HFF-Myc (cell line): ENCODE measurements at regions not wholly inside any gene's neighbourhood (a gene's known extent, or its start where the extent isn't known, plus 50 kb on each side); places are given as distances from the start of the nearest gene placed in this dataset.
"Not testable (repeated sequence)": the region's sequence is repeated elsewhere in the genome, so short reads cannot be mapped to it uniquely, and the experiment has no call there.

Experiments used
- DNase-seq: peaks from one replicate; pipeline ENCODE4 v3.0.0-alpha.2; 2011; ENCODE audit warnings: low read depth; ENCODE audit errors: extremely low read depth
- H3K4me3 ChIP-seq: replicated peaks from 2 replicates; pipeline ENCODE4 v1.5.1; 2011; ENCODE audit warnings: low read depth, mild to moderate bottlenecking, control low read depth, low read length
- TF ChIP-seq, protein P1 (sequence below): IDR thresholded peaks from 2 replicates; pipeline ENCODE4 v1.5.1; 2012; ENCODE audit warnings: mild to moderate bottlenecking, low read depth, low read length, control low read depth; ENCODE audit errors: missing control alignments

DNA sequence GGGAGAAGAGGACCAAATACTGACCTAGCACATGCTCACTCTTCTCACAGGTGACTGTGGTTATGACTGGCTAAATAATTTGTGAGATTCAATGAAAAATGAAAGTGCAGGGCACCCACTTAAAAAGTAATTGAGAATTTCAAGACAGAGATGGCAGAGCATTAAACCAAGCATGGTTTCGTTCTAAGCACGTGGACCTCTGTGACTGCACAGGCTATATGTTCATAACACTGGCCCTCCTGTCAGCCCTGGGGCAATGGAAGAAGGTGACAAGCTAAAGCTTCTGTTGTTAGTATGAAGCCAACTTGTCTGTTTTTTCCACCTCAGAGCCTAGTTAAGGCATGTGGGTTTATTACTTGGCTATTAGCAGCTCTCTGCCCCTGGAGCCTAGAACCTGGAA is 130.9 kb downstream of the FASLG start:
- DNase-seq = no peak
- H3K4me3 ChIP-seq = no peak overlapping the region
- TF ChIP-seq, protein P1, sequence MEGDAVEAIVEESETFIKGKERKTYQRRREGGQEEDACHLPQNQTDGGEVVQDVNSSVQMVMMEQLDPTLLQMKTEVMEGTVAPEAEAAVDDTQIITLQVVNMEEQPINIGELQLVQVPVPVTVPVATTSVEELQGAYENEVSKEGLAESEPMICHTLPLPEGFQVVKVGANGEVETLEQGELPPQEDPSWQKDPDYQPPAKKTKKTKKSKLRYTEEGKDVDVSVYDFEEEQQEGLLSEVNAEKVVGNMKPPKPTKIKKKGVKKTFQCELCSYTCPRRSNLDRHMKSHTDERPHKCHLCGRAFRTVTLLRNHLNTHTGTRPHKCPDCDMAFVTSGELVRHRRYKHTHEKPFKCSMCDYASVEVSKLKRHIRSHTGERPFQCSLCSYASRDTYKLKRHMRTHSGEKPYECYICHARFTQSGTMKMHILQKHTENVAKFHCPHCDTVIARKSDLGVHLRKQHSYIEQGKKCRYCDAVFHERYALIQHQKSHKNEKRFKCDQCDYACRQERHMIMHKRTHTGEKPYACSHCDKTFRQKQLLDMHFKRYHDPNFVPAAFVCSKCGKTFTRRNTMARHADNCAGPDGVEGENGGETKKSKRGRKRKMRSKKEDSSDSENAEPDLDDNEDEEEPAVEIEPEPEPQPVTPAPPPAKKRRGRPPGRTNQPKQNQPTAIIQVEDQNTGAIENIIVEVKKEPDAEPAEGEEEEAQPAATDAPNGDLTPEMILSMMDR = no peak

DNA sequence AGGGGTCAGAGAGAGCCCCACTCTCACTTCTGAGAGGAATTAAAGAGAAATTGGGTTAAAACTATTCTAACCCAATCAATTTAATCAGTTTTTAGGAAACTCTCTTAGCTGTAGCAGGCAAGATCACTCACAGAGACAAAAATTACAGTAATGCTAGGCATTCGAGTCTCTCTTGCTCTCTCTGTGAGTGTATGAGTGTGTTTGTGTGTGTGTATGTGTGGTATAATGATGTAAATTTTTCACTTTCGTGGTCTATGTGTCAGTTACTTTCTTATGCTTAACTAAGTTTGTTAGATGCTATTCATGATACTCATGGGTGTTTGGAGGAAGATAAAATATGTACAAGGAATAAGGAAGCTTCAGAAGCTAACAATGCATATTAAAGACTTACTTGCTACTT is 131.3 kb downstream of the FASLG start:
- TF ChIP-seq, protein P1 = no peak
- H3K4me3 ChIP-seq = no peak overlapping the region
- no peak for DNase-seq

DNA sequence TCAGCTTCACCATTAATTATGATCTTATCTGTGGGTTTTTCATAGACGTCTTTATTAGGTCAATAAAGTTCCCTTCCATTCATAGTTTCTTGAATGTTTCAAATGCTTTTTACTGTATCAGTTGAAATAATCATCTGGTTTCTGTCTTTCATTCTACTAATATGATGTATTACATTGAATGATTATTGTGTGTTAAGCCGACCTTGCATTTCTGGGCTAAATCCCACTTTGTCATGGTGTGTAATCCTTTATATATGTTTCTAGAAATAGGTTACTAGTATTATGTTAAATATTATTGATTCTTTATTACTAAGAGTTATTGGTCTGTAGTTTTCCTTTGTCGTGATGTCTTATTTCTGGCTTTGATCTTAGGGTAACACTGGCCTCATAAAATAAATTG is 134.9 kb downstream of the FASLG start:
- TF ChIP-seq, protein P1 = no peak

DNA sequence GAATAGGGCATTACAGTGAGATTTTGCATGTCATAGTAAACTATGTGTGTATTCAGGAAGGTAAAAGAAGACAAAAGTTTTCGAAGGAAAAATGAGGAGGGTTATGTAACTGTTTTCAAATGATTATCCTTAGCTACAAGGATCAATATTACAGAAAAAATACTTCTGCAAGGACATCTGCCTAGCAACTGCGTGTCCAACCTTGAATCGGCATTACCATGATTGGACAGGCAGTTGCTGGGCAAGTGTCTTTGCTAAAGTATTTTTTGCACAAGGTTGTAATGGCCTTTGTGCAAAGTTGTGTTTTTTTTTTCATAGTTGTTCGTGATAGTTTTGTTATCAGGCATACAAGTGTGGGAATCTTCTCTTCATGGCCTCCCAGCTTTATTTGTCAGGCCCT is 136.8 kb downstream of the FASLG start:
- TF ChIP-seq, protein P1 = no peak
- no peak overlapping the region for H3K4me3 ChIP-seq
- DNase-seq = no peak

More for the DNA sequence above, 134.9 kb downstream of the FASLG start:
- DNase-seq = no peak
- no peak overlapping the region for H3K4me3 ChIP-seq

DNA sequence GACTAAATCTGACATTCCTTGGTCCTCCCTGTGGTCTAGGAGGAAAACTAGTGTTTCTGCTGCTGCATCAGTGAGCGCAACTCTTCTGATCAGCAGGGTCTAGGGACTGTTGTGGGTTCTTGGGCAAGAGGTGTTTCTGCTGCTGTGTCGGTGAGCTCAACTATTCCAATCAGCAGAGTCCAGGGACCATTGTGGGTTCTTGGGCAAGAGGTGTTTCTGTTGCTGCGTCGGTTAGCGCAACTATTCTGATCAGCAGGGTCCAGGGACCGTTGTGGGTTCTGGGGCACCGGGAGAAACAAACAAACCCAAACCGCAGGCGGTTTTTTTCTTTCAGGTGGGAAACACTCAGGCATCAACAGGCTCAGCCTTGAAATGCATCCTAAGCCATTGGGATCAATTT is 140.9 kb downstream of the FASLG start:
- DNase-seq, H3K4me3 ChIP-seq: not testable (repeated sequence)

DNA sequence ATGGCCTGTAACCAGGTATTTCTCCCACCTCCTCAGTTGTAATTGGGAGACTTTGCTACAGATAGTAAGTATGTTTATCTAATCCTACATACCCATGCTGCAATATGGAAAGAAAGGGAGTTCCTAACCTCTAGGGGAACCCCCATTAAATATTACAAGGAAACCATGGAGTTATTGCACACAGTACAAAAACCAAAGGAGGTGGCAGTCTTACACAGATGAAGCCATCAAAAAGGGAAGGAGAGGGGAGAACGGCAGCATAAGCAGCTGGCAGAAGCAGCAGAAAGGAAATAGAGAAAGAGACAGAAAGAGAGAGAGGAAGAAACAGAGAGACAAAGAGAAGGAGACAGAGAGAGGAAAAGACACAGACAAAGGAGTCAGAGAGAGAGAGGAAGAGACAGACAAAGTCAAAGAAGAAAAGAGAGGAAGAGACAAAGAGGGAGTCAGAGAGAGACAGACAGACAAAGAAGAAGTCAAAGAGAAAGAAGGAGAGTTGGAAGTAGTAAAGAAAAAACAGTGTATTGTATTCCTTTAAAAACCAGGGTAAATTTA is 142.9 kb downstream of the FASLG start:
- no peak overlapping the region for H3K4me3 ChIP-seq
- no peak for DNase-seq
- TF ChIP-seq, protein P1 = no peak

DNA sequence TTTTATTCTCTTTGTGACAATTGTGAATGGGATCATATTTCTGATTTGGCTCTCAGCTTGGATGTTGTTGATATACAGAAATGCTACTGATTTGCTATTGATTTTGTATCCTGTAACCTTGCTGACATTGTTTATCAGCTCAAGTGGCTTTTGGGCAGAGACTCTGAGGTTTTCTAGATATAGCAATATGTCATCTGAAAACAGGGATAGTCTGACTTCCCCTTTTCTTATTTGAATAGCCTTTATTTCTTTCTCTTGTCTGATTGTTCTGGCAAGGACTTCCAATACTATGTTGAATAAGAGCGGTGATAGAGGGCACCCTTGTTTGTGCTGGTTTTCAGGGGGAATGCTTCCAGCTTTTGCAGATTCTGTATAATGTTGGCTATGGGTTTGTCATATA is 150.8 kb downstream of the FASLG start:
- no peak overlapping the region for H3K4me3 ChIP-seq
- TF ChIP-seq, protein P1 = no peak
- no peak for DNase-seq
